Right lobe of liver (tissue), 4 donors: ENCODE measurements at regions not wholly inside any gene's neighbourhood (a gene's known extent, or its start where the extent isn't known, plus 50 kb on each side); places are given as distances from the start of the nearest gene placed in this dataset.

Experiments used
- CTCF ChIP-seq, 4 donors: fragments of 200-600 bp in 3 of 4; fragments of 450-650 bp in 1 of 4; IDR thresholded peaks; one replicate each; pipeline versions ENCODE4 v1.5.1 to v1.8.0; 2016 to 2022; ENCODE audit warnings: antibody characterized with exemption in 4 of 4, mild to moderate bottlenecking in 2 of 4
- POLR2A ChIP-seq: fragments of 450-650 bp; IDR thresholded peaks from one replicate; pipeline ENCODE4 v1.6.1; 2017; ENCODE audit warnings: antibody characterized with exemption, mild to moderate bottlenecking
- donor health status: DM: no; HTN: no; CAD: no.
- donor health status: DM: no; HTN: no; CAD: no.
- donor health status: DM: no; HTN: yes; CAD: no.

DNA sequence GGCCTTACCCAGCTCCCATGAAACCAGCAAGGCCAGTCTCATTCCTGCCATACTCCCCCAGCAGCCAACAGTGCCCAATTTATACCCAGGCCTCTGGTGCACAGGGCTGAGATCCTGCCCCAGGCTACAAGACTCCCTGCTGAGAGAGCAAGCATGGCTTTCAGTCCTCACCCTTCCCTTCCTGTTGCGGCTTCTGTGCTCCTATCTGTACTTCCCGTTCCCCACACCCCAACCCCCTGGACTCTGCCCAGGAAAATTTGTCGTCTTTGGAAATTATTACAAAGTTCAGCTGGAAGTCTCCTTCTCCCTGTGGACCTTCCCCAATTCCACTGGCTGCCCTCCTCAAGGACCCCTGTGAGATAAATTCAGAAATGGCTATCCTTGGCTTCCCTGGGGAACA lies 84.1 kb upstream of the GK2 start:
- TF ChIP-seq CTCF (IDR thresholded peaks at IDR 0.05), result no peak
- no peak for TF ChIP-seq POLR2A
